GM03348 (cell line): ENCODE measurements at regions not wholly inside any gene's neighbourhood (a gene's known extent, or its start where the extent isn't known, plus 50 kb on each side); places are given as distances from the start of the nearest gene placed in this dataset.
A peak's percentile ranks its signal among the peaks of the same experiment; 100 is the strongest.

Experiments used
- DNase-seq: peaks from one replicate; pipeline ENCODE4 v3.0.0; 2012; ENCODE audit warnings: low spot score

DNA sequence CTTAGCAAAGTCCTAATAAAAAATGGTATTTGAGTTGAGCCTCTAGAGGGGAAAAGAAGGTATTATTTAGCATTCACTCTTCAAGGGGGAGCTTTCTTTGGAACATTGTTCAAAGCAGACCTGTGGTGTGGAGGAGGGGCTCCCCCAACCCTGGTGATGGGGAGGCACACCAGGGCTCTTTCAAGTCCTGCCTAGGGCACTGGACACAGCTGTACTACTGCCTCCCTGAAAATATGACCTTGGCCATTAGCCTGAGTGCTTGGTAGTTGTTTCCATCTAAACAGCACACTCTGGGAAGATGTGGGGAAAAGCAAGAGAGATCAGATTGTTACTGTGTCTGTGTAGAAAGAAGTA, 215.1 kb upstream of the CNR1 start:
- no peak for DNase-seq

DNA sequence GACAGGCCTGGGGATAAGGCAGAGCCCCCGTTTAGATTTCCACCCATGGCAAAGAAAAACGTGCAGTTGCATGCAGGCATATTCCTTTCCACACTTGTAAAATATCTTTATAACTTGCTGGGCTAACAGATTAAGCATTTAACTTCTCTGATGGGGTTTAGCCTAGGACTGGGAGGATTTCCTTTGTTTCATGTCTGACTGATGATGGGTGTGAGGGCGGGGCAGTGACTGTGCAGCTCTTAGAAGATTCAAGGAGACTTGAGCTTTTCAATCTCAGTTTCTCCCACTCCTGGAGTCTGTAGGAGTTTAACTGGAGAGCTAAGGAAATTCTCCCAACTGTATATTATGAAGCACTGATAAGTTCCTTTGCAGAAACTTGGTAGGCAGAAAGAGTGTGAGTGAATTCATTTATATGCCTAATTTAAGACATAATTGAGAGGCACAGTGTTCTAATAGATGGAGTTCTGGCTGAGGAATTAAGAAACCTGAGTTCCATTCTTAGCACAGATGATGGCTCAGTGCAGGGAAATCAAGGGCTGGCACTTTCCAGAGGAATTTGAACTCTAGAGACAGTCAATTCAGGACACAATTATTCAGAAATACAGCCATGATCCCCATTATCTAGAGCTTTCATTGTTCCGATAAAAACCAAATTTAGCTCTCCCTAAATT, 214.6 kb upstream of the CNR1 start:
- no peak for DNase-seq

GRCh38 chr6:88380083-88380482, 213.9 kb upstream of the CNR1 start:
- DNase-seq, result peak; percentile 77

- no peak for DNase-seq
Measured at GRCh38 chr6:88378639-88379038, 212.5 kb upstream of the CNR1 start.

- no peak for DNase-seq
Measured at GRCh38 chr6:88377976-88378568, 211.9 kb upstream of the CNR1 start.

DNA sequence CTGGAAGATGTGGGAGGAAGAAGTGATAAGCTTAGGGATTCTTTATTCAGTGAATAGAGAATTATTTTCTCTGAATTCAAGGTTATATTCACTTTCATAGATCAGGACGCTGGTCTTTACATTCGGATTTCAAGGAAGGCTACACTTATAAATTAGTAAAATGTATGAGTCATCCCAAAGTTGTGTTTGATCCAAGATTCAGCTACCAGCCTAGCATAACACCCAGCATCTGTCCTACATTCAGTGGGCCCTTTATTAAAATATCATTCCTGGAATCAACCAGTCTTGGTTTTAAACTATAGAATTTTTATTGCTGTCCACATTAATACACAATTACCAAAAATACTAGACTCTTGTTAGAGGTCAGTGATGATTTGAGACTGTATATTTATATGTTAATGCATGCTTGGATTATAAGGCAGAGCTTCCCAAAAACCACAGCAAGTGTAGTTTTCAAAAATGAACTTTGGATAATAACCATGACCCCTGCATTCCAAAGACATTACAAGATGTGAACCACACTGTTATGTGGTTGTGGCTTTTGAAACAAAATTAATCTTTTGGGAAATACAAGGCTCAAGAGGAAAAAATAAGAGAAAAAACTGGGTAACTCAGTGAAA, 210.7 kb upstream of the CNR1 start:
- peak; percentile 76 for DNase-seq

GRCh38 chr6:88376197-88376596, 210.1 kb upstream of the CNR1 start:
- DNase-seq, result no peak

GRCh38 chr6:88374553-88374952, 208.4 kb upstream of the CNR1 start:
- no peak for DNase-seq

GRCh38 chr6:88371480-88371879, 205.3 kb upstream of the CNR1 start:
- no peak for DNase-seq

- DNase-seq, result no peak
Measured at GRCh38 chr6:88370127-88370710, 204.1 kb upstream of the CNR1 start.

- no peak for DNase-seq
Measured at GRCh38 chr6:88369262-88369661, 203.1 kb upstream of the CNR1 start.

DNA sequence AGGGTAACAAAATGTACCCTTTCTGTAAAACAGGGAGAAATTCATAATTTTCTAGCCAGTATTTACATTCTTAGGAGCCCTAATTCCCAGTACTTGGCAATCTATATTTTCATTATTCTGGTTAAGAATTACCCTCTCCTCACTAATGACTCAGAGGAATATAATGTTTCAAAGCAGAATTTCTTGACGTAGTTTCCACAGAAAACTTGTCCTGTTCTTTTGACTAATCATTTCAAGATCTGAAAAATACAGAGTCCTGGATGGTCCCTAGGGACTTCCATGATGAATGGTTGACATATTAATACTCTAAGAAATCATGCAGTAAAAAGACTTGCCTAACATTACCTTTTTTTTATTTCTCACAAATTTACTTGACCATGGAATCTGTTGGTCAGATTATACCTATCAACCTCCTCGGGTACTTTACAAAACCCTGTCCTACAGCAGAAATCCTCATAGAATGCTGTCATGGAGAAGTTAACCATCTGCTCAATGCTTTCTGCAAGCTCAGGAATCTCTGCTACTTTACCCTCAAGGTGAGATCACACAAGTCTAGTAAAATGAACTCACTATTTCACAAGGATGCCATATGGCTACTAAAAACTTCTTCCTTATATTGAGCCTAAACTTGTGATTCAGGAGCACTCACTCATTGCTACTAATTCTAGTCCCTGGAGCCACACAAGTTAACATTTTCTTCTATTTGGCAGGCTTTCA, 202.1 kb upstream of the CNR1 start:
- peak; percentile 16 for DNase-seq

- DNase-seq, result no peak
Measured at GRCh38 chr6:88367248-88367647, 201.1 kb upstream of the CNR1 start.

DNA sequence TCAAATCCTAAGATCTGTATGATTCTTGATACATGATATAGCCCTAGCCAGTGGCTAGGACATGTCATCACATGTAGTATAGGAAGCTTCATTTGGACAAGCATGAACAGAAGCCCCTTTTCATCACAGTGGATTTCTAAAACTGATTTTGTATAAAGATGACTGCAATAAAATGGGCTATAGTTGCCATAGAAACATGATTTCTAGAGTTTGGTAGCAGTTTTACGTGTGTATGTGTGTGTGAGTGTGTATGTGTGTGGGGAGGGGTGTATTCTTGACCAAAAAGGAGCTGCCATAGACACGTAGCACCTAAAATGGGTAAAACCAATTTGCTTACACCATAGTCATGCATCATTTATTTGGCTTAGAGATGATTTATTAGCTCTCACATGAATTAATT, 200.5 kb upstream of the CNR1 start:
- DNase-seq, result no peak

DNA sequence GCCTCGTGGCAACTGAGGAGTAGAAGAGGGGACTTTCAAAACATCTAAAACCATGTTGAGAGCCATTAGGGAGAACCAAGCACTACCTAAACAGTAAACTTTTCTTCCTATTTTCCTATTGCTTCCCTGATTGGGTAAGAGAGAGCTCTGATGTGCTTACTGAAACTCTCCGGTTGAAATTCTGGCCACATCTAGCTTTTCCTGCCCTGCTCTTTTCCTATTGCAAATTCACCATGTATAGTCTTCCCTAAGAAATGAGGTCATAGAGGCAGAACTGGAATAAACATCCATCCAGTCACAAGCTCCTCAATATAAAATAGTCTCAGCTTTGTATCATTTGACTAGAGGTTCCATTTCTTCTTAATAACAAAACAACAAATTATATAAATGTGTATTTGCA, 199.5 kb upstream of the CNR1 start:
- no peak for DNase-seq

DNA sequence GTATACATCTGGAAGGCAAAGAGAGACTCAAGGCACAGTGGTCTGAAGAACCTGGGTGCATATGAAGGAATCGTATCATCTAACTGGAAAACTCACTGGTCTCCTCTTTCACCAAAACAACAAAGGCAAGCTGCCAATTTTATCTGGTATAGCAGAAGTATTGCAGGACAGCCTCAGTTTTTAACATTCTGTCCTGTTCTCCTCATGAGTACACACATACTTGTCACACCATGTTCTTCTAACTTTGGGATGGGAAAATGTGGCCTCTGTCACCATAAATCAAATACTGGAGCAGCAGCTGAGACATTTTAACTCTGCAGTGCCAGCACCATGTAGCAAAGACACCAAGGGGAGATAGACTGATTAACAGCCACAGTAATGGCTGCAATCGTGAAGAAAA, 199.1 kb upstream of the CNR1 start:
- DNase-seq, result no peak

GRCh38 chr6:88361754-88362153, 195.6 kb upstream of the CNR1 start:
- DNase-seq, result no peak

GRCh38 chr6:88361298-88361697, 195.2 kb upstream of the CNR1 start:
- no peak for DNase-seq

DNA sequence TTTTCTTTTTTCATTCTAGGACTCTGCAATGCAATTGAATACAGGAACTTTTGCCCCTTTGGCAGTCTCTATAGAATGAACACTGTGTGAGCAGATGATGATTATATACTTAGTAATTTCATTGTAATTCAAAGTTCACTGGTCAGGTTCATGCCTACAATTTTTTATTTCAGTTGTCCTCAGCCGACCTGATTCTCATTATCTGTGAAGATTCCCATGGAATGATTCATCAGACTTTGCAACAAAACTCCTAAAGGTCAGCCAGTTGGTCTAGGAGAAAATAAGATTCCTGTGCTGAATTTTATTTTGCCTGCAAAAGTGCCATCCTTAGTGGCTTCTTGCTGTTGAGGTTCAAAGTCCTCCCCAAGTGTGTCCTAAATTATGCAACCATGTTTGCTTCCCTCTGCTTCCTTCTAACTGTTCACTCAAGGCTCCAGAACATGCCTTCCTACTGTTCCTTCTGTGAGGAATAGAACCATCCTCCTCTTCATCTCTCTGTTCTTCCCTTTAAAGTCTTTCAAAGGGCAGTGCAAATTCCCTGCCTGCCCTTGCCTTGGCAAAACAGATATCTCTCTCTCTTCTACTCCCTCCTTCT, 194.2 kb upstream of the CNR1 start:
- peak; percentile 44 for DNase-seq

- no peak for DNase-seq
Measured at GRCh38 chr6:88359530-88360202, 193.5 kb upstream of the CNR1 start.

- DNase-seq, result no peak
Measured at GRCh38 chr6:88358846-88359245, 192.7 kb upstream of the CNR1 start.

GRCh38 chr6:88349511-88349910, 183.4 kb upstream of the CNR1 start:
- peak; percentile 26 for DNase-seq
